GM21447 (cell line): ENCODE measurements at regions not wholly inside any gene's neighbourhood (a gene's known extent, or its start where the extent isn't known, plus 50 kb on each side); places are given as distances from the start of the nearest gene placed in this dataset.
"Not testable (repeated sequence)": the region's sequence is repeated elsewhere in the genome, so short reads cannot be mapped to it uniquely, and the experiment has no call there.

Experiments
- ATAC-seq: cut with Tn5 transposase; IDR thresholded peaks from one replicate; pipeline ENCODE4 v1.9.1; 2021; ENCODE audit not compliant: unreplicated experiment

DNA sequence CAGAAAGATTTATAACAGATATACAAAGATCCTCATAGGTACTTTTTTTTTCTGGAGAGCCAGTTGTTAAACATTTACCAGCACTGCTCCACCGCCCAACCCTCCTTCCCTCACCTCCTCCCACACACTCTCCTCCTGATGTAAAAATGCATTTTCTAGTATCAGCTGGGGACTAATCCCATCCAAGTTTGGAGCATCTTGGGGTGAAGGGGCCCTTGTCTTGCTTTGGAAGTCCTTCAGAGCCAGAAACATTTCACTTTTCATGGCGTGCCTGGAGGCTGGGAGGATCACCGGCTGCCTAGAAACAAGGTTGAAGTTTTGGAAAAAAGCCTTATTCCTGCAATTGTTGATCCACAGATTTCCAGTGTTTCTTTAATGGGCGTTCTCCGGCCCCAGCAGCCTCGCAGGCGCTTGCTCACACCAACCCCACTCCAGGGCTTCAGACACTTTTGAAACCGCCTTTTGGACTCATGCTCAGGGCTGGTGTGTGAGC lies 165.1 kb upstream of the AFDN start:
- ATAC-seq, result no peak

DNA sequence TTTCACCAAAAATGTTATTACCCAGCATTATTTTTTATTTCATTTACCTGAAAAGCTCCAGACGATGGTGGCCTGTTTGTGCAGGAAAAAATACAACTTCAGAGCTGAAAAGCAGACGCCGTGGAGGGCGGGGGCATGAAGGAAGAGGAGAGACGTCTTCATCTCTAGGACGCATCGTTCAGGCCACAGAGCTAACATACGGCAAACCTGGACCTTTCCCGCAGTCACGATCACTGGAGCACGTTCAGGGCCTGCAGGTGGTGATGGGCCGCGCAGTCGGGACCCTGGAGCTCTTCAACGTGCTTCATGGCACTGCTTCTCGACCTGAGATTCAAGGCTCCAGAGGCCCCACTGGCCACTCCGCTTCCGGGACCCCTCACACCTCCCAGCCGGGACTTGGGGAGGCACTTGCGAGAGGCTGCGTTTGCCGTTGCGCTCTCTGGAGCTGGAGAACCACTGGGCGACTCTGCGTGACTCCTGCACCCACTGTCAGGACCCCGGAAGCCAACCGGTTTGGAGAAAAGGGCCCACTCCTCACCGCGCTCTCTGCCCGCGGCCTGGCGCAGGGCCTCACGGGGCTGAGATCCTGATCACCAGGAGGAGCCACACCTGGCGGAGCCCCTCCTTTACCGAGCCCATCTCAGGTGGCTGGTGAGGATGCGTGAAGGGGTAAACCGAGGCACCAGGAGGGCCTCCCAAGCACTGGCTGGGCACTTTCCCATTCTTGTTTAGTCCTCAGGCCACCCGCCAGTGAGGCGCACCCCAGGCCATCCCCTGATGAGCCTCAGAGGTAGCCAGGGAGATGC lies 164.4 kb upstream of the AFDN start:
- no peak for ATAC-seq

DNA sequence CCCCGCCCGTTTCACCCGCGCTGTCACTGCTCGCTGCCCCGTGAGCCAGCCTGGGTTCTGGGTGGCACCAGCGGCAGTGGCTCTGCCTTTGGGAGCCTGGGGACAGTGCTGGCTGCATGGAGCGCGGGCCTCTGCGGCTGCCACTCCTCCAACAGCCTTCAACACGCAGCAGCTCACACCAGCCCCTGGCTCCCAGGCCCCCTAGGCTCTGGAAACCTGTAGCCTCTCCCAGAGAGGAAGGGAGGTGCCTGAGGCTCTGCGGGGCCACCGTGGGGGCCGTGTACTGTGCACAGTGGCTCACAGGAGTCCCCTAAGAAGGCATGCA lies 163.9 kb upstream of the AFDN start:
- ATAC-seq, result no peak

DNA sequence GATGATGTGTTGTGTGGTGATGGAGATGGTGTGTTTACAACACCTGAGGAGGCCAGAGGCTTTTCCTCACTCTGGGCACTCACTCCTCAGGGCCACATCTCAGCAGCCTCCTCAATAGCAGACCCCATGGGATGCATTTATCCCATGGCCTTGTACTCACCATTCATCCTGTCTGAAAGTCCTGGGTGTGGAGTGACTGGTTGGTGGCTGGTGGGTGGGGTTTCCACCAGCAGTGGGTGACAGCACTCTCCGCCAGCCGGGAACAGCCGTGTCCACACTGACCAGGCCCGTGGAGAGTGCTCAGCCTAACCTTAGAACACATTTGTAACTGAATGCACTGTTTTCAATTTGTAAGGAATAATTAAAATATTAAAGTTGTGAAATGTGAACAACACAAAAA lies 163.4 kb upstream of the AFDN start:
- no peak for ATAC-seq

DNA sequence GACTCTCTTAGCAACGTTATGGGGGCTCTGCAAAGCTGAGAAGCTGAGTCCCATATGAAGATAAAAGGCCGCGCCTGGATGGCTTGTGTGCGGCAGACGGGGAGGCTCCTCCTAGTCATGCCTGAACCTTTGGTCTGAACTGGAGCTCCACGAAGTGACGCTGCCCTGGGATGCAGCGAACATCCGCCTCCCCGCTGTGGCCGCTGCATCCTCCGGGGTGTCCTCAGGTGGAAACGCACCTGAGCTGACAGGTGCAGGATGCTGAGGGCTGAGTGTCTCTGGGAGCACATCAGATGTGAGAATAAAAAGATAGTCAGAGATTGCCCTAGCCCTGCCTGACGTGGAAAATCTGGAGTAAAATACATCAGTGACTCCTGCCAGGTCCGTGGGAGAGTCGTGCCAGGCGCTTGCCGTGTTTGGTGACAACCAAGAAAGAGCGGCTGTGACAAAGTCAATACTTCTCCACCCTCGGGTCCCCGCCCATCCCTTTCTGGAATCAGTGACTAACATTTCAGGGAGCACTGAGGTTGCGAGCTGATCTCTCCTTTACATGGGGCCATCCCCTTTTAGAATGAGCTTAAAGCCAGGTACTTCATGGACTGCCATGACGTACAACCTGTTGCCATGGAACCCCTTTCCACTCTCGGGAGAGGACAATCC lies 162.8 kb upstream of the AFDN start:
- no peak for ATAC-seq

DNA sequence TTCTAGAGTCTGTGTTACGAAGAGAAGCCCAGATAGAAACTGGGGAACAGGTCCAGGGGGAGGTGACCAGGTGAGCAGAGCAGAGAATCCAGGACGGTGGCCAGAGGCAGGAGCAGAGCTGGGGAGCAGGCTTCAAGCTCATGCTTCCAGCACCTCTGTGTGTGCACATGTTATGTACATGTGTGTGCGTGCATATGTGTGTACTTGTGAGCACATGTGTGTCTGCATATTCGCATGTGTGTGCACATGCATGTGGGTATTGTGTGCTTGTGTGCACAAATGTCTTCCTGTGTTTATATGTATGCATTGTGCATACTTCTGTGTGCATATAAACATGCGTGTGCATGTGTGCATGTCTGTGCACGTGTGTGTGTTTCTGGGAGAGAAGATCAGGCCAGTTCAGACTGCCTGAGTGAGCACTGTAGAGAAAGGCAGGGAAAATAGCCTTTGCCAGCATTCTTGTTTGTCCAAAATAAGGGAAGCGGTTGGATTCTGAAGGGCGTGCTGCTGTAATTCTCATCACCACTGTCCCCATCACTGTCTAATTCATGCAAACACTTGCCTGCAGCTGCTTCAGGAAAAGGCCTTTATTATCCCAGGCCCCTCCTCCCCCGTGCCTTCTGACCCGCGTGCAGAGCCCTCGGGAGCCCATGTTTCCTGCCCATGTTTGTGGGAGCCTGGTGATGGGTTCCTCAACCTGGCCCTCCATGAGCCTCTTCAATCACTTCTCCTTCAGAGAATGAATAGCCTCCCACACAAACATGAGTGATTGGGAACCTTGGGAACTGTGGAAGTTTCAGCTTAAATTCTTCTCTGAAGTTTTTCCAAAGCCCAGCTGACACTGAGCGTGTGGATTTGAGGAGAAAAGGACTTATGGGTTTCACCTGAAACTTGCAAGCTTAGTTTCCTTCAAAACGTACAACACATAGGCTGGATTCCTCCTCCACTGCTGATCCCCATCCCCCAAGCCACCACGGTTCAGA lies 161.7 kb upstream of the AFDN start:
- no peak for ATAC-seq

DNA sequence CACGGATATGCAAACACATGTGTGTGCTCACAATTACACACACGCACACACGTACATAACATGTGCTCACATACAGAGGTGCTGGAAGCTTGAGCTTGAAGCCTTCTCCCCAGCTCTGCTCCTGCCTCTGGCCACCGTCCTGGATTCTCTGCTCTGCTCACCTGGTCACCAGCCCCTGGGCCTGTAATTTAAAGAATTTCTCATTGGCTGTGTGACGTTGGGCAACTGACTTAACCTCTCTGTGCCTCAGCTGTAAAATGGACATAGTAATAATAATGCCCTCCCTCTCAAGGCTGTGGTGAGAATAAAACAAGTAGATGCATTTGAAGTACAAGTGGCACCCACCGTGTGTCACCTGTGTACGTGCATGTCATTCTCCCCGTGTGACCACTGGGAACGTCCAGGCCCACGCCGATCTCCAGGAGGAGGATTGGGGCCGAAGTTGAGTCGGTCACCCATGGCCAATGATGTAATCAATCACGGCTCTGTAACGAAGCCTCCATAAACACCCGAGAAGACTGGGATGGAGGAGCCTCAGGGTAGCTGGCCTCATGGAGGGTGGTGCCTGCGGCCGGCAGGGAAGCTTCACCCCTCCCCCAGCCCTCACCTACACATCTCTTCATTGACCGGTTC lies 160.9 kb upstream of the AFDN start:
- no peak for ATAC-seq

DNA sequence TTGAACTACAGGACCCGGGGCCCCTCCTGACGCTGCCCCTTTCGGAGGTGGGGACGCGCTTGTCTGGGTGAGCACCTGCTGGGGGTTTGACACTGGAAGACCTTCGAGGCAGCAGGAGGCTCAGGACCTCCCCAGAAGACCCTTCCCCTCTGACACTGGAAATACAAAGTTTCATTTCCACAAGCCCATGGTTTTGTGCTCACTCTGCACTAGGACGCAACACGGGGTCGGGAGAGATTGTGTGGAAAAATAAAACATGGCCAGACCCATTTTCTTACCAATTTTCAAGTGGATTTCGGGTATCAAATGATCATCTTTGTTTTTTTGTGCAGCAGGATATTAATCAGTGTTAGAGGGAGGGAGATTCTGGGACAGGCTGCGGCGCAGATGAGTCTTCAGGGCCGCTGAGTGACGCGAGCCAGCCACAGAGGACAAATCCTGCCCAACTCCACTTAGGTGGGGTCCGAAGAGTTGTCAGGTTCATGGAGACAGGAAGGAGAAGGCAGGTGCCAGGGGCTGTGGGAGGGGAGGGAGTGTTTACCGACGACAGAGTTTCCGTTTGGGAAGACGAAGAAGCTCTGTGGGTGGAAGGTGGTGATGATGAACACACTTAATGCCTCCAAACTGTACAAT lies 160.0 kb upstream of the AFDN start:
- ATAC-seq, result no peak

DNA sequence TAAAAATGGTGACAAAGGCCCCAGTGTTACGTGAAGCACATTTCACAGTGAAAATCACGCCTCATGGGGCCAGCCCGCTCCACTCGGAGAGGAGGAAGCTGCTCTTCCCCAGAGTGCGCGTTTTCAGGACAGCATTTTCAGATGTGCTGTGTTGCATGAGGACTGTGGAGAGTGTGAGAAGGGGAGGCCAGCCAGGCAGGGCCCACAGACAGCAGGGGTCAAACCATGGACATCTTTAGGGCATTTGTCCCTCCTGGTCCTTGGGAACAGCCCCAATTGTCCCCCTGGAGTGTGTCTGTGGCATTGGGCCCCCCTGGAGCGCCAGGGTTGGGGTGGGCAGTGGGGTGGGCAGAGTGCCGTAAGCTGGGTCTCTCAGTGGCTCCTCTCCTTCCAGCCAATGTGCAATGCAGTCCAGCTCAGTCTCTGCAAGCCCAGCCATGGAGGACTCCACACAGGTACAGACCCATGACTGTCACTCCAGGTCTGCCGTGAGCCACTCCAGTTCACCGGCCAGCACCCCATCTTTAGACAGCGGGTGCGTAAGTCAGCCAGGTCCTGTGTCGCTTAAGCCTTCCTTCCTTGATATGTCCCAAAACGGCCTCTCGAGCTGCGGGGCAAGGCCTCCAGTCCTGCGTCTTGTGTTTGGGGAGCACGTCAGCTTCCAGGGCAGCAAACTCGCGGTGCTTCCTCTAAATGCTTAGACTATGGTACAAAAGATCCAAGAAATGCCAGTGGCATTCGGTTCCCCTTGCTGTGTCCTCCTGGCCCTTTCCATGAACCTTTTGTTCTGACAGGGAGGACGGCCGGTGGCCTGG lies 159.3 kb upstream of the AFDN start:
- no peak for ATAC-seq

DNA sequence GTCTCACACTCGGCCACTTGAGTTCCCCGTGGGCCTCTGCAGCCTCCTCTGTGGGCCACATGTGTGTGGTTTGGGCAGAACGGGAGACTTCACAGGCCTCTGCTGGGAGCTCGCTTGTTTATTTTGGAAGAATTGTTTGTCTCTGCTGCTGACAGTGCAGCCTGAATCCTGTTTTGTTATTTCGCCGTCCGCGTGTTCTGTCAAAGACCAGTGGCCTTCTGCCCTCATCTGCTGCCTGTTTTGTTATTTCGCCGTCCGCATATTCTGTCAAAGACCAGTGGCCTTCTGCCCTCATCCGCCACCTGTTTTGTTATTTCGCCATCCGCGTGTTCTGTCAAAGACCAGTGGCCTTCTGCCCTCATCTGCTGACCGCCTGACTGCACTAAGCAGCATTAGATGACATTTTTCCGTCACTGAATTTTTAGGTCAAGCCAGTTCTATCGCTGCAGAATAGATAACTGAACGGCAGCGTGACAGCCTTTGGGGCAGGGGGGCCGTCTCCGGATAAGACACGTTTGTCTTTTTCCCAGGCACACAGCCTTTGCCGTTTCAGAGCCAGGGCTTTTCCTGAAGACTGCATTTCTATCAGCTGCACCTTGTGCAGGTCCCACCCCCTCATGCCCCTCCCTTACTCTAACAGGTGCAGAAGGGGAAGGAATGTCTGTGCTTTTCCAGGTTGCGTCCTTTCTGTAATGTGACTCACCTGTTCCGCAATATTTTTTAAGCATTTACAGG lies 158.5 kb upstream of the AFDN start:
- ATAC-seq, result no peak

DNA sequence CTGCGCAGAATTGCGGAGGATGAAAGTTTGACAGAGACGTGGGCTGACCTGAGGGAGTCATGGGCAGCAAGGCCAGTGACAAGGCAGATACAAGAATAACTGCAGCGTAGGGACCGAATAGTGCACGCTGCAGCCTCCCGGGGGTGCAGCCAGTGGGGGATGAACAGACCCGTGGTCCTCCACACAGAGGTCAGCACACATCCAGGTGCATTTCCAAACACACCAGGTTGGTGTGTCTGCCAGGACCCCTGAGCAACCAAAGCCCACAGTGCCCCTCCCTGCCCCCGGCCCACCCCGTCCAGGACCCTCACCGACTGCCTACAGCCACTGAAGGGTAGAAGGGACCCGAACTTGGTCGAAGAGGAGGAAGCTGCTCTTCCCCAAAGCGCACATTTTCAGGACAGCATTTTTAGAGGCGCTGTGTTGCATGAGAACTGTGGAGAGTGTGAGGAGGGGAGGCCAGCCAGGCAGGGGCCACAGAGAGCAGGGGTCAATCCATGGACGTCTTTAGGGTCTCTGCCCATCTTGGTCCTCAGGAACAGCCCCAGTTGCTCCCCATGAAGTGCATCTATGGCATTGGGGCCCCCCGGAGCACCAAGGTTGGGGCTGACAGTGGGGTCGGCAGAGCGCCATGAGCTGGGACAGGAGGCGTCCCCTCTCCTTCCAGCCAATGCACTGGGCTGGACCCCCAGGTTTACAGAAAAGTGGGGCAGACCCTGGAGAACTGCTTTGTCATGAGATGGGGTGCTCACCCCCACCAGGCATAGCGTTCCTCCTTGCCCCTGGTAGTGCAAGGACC lies 157.8 kb upstream of the AFDN start:
- no peak for ATAC-seq

DNA sequence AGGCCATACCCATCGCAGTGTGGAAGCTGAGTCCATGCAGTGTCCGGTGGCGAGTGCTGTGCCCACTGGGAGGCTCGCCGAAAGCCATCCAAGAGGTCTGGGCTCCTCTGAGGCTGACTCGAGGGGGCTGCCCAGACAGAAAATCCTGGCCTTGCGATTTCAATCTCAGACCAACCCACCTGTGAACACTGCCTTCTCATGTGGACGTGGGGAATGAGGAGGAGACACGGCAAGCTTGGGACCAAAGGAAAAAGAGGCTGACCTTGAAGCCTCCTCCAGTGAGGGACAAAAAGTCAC lies 157.2 kb upstream of the AFDN start:
- no peak for ATAC-seq

DNA sequence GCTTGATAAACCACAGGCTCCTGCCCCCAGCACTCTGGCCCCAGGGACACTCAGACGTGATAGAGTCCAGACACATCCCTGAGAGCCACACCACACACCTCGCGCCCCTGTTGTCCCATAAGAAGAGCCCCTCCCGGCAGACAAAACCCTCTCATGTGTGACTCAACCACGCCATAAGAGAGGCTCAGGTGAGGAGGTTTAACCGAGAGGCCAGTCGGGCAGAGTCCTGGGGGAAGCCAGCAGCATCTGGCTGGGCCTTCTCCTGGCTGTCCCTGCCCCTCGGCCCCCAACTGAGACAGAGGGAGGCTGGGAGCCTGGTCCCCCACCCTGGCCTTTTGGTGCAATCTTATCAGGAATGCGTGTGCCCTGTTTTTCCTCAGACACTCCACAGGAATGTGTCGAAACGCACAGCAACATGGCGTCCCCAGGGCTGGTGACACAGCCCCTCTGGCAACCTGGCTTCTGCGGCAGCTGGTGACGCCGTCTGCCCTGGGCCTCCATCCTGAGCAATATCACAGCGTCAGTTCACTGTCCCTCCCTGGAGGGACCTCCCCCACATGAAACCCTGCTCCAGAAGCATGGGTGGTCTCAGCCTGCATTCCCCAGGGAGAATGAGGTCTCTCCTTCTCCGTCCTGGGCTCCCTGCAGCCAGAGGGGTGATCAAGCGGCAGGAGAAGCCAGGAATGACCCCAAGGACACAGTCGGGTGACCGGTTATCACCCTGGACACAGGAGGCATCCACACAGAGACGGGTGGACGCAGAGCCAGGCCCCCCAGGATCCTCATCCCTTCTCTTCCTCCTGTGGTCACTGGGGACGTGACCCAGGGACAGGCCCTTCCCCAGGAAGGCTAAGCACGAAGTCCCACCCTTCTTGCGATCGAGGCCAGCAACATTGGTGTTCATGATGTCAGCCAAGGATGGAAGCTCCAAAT lies 156.6 kb upstream of the AFDN start:
- ATAC-seq, result no peak

DNA sequence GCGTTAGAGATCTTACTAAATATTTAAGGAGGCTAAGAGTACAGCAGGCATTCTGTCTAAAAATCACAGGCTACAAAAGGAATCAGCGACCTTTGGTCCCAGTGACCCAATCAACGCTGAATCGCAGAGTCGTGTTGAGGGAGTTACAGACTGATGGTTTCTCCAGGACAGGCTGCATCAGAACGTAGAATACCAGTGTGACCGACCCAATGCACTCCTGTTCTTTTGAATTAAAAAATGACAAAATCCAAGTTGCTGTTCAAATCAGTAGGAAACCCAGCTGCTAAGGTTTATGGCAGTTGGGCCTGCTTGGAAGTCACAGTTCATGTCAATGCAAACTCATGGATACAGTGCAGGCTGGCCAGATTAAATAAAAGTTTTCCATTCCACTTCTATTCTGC lies 155.8 kb upstream of the AFDN start:
- ATAC-seq, result no peak

DNA sequence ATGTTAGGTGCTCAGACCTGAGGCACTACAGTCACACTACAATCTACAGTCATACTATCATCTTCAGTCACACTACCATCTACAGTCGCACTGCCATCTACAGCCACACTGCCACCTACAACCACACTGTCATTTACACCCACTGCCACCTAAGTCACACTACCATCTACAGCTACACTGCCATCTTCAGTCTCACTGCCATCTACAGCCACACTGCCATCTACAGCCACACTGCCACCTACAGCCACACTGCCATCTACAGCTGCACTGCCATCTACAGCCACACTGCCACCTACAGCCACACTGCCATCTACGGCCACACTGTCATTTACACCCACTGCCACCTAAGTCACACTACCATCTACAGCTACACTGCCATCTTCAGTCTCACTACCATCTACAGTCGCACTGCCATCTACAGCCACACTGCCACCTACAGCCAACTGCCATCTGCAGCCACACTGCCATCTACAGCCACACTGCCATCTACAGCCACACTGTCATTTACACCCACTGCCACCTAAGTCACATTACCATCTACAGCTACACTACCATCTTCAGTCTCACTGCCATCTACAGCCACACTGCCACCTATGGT lies 155.2 kb upstream of the AFDN start:
- ATAC-seq, result not testable (repeated sequence)

DNA sequence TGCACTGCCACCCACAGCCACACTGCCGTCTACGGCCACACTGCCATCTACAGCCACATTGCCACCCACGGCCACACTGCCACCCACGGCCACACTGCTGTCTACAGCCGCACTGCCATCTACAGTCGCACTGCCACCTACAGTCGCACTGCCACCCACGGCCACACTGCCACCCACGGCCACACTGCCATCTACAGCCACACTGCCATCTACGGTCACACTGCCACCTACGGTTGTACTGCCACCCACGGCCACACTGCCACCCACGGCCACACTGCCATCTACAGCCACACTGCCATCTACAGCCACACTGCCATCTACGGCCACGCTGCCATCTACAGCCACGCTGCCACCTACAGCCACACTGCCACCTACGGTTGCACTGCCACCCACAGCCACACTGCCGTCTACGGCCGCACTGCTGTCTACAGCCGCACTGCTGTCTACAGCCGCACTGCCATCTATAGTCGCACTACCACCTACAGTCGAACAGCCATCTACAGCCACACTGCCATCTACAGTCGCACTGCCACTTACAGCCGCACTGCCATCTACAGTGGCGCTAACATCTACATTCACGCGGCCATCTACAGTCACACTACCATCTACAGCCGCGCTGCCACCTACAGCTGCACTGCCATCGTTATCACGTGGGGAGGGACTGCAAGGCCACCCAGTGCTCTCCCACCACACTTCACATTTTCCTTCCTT lies 154.6 kb upstream of the AFDN start:
- ATAC-seq, result no peak
